OCI-M1 (cell line): ENCODE measurements at regions not wholly inside any gene's neighbourhood (a gene's known extent, or its start where the extent isn't known, plus 50 kb on each side); places are given as distances from the start of the nearest gene placed in this dataset.
"Not testable (repeated sequence)": the region's sequence is repeated elsewhere in the genome, so short reads cannot be mapped to it uniquely, and the experiment has no call there.

Experiments
- DNase-seq: peaks from one replicate; lab custom pipeline; 2025; lab: John Stamatoyannopoulos, UW

GRCh38 chr6:101013612-101014195 is 132.6 kb upstream of the ASCC3 start:
- DNase-seq, result no peak

DNA sequence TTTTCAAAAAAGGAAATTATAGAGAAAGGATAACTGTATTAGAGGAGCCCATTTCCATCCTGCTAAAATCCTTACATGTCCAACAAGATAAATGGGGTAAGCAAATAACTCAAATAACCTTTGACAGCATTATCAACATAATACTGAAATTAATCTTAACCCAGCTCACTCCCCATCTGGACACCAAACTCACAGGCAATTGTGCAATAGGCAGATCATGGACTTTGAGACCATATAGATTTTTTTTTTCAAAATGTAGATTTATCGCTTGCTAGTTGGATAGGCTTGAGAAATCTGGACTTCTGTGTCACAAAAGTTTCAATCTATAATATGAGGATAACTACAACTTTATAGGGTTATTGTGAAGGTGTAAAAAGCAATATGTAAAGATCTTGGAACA is 134.4 kb upstream of the ASCC3 start:
- no peak for DNase-seq

DNA sequence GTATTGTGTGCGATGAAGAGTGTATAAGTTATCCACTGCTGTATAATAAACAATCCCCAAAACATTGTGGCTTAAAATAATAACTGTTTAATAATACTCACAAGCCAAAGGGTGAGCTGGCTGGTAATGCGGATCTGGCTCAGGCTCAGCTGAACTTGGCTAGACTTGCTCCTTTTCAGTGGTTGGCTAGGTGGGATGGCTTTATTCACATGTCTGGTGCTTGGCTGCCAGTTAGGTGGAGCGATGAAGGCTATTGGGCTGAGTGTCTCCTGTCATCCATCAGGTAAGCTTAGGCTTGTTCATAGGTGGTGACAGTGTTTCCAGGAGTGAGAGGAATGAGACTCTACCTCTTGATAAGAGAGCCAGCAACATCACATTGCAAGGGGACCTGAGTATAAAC is 135.0 kb upstream of the ASCC3 start:
- DNase-seq, result no peak

GRCh38 chr6:101018157-101018556 is 137.0 kb upstream of the ASCC3 start:
- no peak for DNase-seq

DNA sequence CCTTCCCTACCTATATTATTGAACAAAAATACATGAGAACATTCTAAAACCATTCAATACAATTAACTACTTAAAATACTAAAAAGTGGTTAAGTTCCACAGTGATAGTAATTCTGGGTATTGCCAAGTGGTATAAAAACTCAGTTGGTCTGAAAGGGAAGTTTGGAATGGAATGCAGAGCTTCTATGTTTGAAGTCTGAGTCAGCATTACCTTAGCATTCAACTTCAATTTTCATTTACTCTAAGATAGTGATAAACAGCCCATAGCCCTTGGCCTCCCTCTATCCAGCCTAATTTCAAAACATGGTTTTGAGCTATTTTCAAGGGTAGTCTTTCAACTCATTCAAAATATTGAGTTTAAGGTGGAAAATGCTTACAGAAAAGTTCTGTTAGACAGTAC is 140.4 kb upstream of the ASCC3 start:
- DNase-seq, result no peak

GRCh38 chr6:101042966-101043365 is 161.8 kb upstream of the ASCC3 start:
- no peak for DNase-seq

DNA sequence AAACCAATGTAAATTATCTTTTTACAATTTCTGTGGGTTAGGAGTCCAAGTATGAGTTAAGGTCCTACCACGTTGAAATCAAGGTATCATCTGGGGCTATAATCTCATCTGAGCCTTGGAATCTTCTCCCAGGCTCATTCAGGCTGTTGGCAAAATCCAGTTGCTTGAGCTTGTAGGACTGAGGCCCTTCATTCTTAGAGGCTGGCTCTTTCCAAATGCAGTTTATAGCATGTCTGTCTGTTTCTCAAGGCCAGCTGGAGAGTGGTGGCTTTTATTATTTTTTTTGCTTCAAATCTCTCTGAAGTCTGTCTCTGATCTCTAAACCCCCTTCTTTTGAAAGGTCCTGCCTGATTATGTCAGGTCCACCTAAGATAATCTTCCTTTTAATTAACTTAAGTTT is 177.2 kb upstream of the ASCC3 start:
- no peak for DNase-seq

DNA sequence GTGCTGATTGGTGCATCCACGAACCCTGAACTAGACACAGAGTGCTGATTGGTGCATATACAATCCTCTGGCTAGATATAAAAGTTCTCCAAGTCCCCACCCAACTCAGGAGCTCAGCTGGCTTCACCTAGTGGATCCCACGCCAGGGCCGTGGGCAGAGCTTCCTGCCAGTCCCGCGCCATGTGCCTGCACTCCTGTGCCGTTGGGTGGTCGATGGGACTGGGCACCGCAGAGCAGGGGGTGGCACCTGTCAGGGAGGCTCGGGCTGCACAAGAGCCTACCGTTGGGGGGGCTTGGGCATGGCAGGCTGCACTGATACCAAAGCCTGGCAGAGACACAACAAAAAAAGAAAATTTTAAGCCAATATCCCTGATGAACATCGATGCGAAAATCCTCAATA is 185.4 kb upstream of the ASCC3 start:
- DNase-seq, result no peak

- DNase-seq, result no peak
Measured at GRCh38 chr6:101069191-101069795, 188.2 kb upstream of the ASCC3 start.

DNA sequence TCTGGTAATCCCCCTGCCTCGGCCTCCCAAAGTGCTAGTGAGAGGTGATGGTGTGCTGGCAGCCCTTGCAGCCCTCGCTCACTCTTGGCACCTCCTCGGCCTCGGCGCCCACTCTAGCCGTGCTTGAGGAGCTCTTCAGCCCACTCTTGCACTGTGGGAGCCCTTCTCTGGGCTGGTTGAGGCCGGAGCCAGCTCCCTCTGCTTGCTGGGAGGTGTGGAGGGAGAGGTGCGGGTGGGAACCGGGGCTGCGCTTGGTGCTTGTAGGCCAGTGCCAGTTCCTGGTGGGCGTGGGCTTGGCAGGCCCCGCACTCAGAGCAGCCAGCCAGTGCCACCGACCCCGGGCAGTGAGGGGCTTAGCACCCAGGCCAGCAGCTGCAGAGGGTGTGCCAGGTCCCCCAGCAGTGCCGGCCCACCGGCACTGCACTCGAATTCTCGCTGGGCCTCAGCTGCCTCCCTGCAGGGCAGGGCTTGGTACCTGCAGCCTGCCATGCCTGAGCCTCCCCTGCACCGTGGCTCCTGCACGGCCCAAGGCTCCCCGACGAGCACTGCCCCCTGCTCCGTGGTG is 189.0 kb upstream of the ASCC3 start:
- no peak for DNase-seq

GRCh38 chr6:101077344-101077743 is 196.2 kb upstream of the ASCC3 start:
- no peak for DNase-seq

DNA sequence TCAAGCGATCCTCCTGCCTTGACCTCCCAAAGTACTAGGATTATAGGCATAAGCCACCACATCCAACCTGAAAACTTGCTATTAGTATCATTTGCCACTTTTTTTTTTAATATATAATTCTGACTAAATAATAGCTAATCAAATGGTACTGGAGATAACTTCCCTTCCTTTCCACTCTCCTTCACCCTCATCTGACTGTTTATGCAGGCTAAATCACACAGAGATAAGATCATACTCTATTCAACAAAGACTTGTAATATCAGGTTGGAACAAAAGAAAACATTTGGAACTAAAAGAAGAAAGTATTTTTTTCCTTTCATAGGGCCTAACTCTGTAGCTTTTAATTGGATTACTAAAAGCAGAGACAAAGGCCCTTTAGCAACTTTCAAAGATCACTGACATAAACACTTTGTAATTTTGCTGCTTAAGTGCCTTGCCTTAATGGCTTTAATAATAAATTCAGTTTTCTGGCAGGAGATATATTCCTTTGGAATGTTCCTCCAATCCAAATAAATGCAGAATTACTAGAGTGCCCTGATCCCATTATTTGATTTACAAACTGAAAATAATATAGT is 198.7 kb upstream of the ASCC3 start:
- no peak for DNase-seq

GRCh38 chr6:101080597-101080996 is 199.5 kb upstream of the ASCC3 start:
- DNase-seq, result no peak

- peak; percentile 48 for DNase-seq
Measured at GRCh38 chr6:101083533-101084175, 202.5 kb upstream of the ASCC3 start.

DNA sequence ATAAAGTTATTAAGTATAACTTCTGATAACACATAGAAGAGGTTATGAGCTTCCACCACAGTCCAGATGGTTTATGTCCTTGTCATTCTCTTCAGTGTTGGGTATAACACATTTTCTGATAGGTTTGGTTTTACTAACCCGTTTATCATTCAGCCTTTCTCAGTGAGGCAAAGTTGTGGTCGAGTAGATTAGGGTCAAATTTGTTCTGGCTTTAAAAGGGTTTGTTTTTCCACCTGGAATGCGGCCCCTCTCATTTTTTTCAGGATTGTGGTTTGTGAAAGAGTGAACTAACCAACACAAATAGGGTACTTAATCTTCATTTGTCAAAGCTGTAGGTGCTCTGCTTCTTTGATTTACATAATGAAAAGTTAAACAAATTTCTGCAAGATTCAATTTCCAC is 204.2 kb upstream of the ASCC3 start:
- DNase-seq, result peak; percentile 41

DNA sequence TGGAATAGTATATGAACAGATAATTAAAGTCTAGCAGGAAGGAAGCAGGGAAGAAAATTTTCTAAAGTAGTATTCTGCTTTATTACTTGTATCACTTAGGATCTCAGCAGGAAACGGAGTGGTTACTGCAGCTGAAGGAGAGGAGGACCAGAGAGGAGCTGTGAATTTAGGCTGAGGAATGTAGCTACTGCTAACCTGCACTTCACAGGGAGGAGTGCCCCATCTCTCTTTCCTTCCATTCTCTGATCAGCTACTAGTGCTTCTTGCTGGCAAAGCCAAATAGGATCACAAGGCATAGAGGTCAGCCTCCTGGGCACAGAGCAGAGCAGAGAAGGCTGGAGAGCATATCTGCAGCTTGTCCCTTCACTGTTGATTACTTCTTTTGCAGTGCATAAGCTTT is 205.3 kb upstream of the ASCC3 start:
- DNase-seq, result no peak

DNA sequence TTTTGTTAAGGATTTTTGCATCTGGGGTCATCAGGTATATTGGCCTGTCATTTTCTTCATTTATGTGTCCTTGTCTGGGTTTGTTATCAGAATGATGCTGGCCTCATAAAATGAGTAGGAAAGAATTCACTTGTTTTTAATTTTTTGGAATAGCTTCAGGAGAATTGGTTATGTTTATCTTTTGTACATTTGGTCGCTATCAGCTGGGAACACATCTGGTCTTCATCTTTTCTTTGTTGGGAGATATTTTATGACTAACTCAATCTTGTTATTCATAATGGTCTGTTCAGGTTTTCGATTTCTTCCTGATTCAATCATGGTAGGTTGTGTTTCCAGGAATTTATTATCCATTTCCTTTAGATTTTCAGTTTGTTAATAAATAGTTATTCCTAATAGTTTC is 207.5 kb upstream of the ASCC3 start:
- no peak for DNase-seq

DNA sequence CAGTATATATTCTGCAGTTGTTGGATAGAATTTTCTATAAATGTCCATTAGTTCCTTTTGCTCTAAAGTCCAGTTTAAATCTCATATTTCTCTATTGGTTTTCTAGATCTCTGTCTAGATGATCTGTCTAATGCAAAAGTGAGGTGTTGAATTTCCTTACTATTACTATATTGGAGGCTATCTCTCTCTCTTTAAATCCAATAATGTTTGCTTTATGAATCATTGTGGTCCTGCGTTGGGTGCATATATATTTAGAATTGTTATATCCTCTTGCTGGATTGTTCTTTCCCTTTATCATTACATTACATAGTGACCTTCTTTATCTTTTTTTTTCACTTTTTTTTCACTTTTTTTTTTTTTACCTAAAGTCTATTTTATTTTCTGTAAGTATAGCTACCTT is 208.5 kb upstream of the ASCC3 start:
- no peak for DNase-seq

DNA sequence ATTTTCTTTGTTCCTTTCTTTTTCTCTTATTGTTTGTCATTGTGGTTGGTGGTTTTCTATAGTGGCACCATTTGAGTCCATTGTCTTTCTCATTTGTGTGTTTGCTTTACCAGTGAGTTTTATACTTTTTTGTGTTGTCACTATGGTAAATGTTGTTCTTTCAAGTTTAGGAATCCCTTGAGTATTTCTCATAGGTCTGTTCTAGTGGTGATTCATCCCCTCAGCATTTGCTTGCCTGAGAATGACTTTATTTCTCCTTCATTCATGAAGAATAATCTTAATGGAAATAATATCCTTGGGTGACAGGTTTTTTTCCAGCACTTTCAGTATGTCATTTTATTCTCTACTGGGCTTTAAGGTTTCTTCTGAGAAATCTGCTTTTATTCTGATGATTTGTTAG is 209.2 kb upstream of the ASCC3 start:
- DNase-seq, result no peak

- DNase-seq, result not testable (repeated sequence)
Measured at GRCh38 chr6:101098605-101099004, 217.5 kb upstream of the ASCC3 start.

DNA sequence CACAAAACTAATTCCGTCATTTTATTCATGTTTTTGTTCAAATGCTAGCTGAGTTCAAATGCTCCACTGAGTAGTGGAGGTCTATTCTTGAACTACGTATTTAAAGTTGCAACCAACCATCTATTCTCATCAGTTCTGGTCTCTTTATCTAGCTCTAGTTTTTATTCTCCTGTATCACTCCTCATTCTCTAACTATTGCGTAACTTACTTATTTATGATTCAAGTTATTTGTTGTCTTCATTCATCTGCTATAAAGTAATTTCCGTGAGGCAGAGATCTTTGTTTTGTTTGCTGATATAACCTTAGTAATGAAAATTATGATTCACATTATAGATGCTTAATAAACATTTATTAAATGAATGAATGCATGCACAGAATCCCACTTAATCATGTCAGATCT is 221.6 kb upstream of the ASCC3 start:
- DNase-seq, result no peak

DNA sequence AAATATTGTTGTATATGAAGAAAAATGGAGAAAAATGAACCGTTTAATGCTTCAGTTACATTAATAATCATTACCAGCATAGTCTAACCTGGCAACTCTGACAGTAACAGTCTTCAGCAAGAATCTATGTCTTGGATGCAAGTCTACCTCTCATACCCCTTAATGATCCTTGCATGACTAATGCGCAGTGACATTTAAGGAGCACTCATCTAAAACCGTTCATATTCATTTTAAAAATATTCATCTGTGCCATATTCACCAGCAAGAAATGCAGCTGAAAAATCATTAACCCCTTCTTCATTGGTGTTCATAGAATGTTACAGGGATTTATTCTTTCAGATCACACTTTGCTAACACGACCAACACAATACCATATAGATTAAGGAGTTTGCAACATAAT is 227.2 kb upstream of the ASCC3 start:
- no peak for DNase-seq

DNA sequence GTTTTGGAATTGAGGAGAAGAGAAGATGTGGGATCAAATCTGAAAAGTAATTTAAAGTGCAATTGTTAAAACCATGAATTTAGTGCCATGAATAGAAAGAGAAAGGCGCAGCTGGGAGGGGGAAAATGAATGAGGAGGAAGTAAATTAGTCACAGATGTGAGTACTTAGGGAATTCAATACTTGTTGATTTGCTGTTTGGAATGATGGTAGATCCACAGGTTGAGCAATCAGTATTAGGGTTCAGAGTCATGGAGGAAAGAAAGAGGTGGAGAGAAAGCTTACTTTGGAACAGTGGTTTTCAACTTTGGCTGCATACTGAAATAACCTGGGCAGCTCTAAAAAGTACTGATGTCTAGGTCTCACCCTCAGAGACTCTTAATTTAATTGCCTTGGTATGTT is 229.7 kb upstream of the ASCC3 start:
- DNase-seq, result no peak
